ENCODE measurements at regions not wholly inside any gene's neighbourhood (a gene's known extent, or its start where the extent isn't known, plus 50 kb on each side); places are given as distances from the start of the nearest gene placed in this dataset.

DNA sequence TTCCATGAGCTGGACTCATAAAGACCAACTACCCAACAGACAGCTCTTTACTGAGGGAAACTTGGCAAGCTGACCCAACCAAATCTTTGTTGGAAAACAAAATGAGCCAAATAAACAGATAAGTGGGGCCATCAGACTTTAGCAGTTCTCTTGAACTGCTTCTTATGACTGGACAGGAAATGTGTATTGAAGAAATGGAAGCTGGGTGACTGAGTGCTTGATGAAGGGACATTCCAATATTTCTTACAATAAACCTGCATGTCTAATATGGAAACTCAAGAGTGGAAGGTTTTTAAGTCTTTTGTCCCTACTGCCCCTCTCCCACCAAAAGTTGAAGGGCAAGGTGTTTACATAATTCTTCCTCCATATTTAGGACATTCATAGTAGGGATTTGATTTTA is 218.8 kb upstream of the NR4A3 start:
- Histone ChIP-seq H3K4me3 (no peak overlapping the region), H3K27ac (replicated peaks) (no peak overlapping the region), H3K4me1 (no peaks in the 10 kb centered on the region), H3K27me3 (ENCODE audit: low read depth) (no peaks in the 10 kb centered on the region), H3K9me3 (replicated peaks) (no peaks in the 10 kb centered on the region), H3K36me3 (no peaks in the 10 kb centered on the region)
- TF ChIP-seq CTCF (IDR thresholded peaks at IDR 0.05; ENCODE audit: borderline replicate concordance) = no peak
- intact Hi-C loops (cut with micrococcal nuclease) = no loop called here
- DNase-seq = no peak

GRCh38 chr9:99605016-99605743 is 216.5 kb upstream of the NR4A3 start:
- no peak for DNase-seq
- no peak for TF ChIP-seq CTCF (IDR thresholded peaks at IDR 0.05; ENCODE audit: borderline replicate concordance)
- Histone ChIP-seq H3K27ac (replicated peaks) (no peak overlapping the region), H3K36me3 (no peaks in the 10 kb centered on the region), H3K27me3 (ENCODE audit: low read depth) (no peaks in the 10 kb centered on the region), H3K9me3 (replicated peaks) (no peaks in the 10 kb centered on the region), H3K4me3 (no peak overlapping the region), H3K4me1 (peaks cover 2% of the 10 kb centered on the region)
- intact Hi-C loops (cut with micrococcal nuclease) = no loop called here

GRCh38 chr9:99606296-99606695 is 215.4 kb upstream of the NR4A3 start:
- DNase-seq = no peak
- no peaks in the 10 kb centered on the region for H3K36me3 ChIP-seq
- H3K4me3 ChIP-seq = no peak overlapping the region
- no peak for TF ChIP-seq CTCF (IDR thresholded peaks at IDR 0.05; ENCODE audit: borderline replicate concordance)
- no peak overlapping the region for H3K27ac ChIP-seq (replicated peaks)
- peaks cover 2% of the 10 kb centered on the region for H3K4me1 ChIP-seq
- intact Hi-C loops (cut with micrococcal nuclease) = no loop called here
- H3K9me3 ChIP-seq (replicated peaks) = no peaks in the 10 kb centered on the region
- H3K27me3 ChIP-seq (ENCODE audit: low read depth) = no peaks in the 10 kb centered on the region

DNA sequence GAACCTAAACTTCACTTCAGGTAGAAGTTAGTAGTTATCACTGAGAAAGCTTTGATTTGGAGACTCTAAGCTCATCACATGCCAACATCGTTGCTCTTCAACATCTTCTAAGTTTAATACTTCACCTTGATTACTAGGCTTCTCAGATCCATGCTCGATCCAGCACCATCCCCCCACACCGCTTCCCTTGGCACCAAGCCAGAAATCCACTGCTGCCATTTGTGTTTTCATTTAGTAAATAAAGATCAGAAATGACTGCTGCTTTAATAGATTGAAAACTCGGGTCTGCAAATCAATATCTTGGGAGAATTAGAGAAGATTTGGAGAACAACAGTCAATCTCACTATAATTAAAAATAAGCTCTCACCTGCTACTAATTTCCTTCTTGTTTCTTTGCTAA is 214.7 kb upstream of the NR4A3 start:
- Histone ChIP-seq H3K9me3 (replicated peaks) (no peaks in the 10 kb centered on the region), H3K27me3 (ENCODE audit: low read depth) (no peaks in the 10 kb centered on the region), H3K4me3 (no peak overlapping the region), H3K4me1 (peaks cover 2% of the 10 kb centered on the region), H3K27ac (replicated peaks) (no peak overlapping the region), H3K36me3 (no peaks in the 10 kb centered on the region)
- no peak for TF ChIP-seq CTCF (IDR thresholded peaks at IDR 0.05; ENCODE audit: borderline replicate concordance)
- intact Hi-C loops (cut with micrococcal nuclease) = no loop called here
- no peak for DNase-seq

- Histone ChIP-seq H3K9me3 (replicated peaks) (no peaks in the 10 kb centered on the region), H3K27ac (replicated peaks) (no peak overlapping the region)
- intact Hi-C loops (cut with micrococcal nuclease) = no loop called here
Measured at GRCh38 chr9:99607842-99608448, 213.7 kb upstream of the NR4A3 start.

More at GRCh38 chr9:99607842-99608448, 213.7 kb upstream of the NR4A3 start:
- Histone ChIP-seq H3K4me1 (peaks cover 2% of the 10 kb centered on the region), H3K27me3 (ENCODE audit: low read depth) (no peaks in the 10 kb centered on the region), H3K36me3 (no peaks in the 10 kb centered on the region), H3K4me3 (no peak overlapping the region)
- TF ChIP-seq CTCF (IDR thresholded peaks at IDR 0.05; ENCODE audit: borderline replicate concordance) = no peak
- DNase-seq = no peak

All from left ventricle myocardium inferior (tissue), 1 donor.